ENCODE measurements at regions not wholly inside any gene's neighbourhood (a gene's known extent, or its start where the extent isn't known, plus 50 kb on each side); places are given as distances from the start of the nearest gene placed in this dataset.

DNA sequence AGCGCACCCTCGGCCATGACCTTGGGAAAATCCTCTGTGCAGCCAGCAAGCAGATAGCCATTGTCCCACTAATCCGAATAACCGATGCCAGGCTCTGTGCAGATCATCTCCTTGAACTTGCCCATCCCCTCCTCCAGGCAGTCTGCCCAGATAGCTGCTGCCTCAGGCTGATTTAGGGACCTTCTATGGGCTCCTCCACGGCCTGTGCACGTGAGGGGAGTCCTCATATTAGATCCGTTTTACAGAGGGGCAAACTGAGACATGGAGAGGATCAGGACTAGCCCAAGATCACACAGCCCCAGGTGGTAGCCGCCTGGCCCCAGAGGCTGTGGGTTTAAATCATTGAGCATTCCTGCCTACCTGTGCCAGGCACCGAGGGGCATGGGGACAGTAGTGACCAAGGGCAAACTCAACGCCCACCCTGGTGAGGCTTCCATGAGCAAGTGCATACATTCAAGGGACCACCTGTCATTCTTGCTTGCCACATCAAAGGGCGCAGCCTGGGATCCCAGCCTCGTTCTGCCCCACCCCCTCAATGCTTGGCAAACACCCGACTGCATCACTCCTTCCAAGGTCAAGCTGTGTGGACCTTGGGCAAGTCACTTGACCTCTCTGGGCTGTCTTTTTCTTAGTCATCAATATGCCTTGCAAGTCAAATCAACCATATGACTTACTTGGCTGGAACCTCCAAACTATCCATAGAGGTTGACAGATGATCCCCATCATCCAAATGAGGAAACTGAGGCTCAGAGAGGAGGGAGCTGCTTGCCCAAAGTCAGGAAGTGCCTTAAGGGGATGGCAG lies 131.6 kb downstream of the MN1 start:
- no peak for DNase-seq
- Histone ChIP-seq H3K9me3 (no peaks in the 10 kb centered on the region), H3K27ac (peak overlapping the region in 1 of 2 donors; percentile 17)

DNA sequence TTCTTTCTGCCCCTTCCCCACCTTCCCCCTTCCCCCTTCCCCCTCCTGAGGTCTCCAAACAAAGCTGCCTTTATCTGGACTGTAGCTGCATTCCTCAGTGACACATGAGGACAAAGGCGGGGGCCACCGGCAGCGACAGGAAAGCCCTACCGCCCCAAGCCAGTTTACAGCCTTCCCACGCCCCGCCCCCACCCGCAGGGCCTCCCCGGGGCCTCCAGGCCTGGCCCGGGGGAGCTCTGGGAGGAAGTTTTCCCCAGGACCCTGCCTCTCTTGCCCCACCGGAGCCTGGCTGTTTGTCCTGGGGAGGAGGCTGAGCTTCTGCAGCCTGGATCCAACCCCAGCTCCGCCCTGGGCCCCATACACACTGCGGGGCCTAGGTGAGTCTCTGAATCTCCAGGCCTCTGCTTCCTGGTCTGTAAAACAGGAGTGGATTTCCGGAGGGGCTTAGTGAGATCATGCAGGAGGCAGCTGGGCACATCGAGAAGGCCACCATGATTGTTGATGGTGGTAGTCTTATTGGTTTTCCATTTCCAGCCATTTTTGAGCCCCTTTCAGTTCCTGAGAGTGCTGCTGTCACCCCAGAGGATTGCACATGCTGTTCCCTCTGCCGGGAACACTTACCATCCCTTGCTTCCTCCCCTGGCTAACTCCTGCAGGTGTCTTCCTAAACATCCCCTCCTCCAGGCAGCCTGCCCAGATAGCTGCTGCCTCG lies 130.7 kb downstream of the MN1 start:
- Histone ChIP-seq H3K36me3 (no peaks in the 10 kb centered on the region), H3K4me1 (peaks cover 0 to 60% (median 36%) of the 10 kb centered on the region in 4 donors), H3K4me3 (no peak overlapping the region), H3K27ac (no peak overlapping the region), H3K9me3 (no peaks in the 10 kb centered on the region), H3K27me3 (no peaks in the 10 kb centered on the region)
- no peak for DNase-seq
- TF ChIP-seq, protein P1, sequence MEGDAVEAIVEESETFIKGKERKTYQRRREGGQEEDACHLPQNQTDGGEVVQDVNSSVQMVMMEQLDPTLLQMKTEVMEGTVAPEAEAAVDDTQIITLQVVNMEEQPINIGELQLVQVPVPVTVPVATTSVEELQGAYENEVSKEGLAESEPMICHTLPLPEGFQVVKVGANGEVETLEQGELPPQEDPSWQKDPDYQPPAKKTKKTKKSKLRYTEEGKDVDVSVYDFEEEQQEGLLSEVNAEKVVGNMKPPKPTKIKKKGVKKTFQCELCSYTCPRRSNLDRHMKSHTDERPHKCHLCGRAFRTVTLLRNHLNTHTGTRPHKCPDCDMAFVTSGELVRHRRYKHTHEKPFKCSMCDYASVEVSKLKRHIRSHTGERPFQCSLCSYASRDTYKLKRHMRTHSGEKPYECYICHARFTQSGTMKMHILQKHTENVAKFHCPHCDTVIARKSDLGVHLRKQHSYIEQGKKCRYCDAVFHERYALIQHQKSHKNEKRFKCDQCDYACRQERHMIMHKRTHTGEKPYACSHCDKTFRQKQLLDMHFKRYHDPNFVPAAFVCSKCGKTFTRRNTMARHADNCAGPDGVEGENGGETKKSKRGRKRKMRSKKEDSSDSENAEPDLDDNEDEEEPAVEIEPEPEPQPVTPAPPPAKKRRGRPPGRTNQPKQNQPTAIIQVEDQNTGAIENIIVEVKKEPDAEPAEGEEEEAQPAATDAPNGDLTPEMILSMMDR (IDR thresholded peaks at IDR 0.05): no peak
- intact Hi-C loops (cut with DNase I; ENCODE audit: low total_unique reads): no loop called here

More for the DNA sequence above, 131.6 kb downstream of the MN1 start:
- no peaks in the 10 kb centered on the region for H3K27me3 ChIP-seq
- H3K4me3 ChIP-seq: no peak overlapping the region
- no peaks in the 10 kb centered on the region for H3K36me3 ChIP-seq
- intact Hi-C loops (cut with DNase I; ENCODE audit: low total_unique reads): no loop called here
- peaks cover 0 to 60% (median 36%) of the 10 kb centered on the region in 4 donors for H3K4me1 ChIP-seq
- TF ChIP-seq, protein P1 (IDR thresholded peaks at IDR 0.05): no peak

DNA sequence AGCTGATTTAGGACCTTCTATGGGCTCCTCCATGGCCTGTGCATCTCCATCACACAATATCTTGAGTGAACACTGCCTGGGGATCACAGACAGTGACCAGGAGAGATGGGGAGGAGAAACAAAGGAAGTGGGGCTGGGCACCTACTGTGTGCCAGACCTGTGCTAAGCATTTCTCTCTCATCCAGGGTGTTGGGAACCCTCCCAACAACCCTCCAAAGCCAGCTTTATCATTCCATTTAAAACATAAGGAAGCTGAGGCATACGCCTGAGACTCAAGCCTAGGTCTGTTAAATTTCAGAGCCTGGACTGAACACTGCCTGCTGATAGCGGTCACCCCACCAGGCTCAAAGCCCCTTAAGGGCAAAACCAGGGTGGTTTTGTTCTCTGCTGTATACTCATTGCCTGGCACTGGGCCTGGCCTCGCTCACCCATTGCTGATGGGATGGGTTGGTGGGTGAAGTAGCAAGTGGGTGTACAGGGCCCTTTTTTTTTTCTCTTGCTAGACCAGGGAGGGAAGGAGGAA lies 130.1 kb downstream of the MN1 start:
- no peak for DNase-seq
- Histone ChIP-seq H3K36me3 (no peaks in the 10 kb centered on the region), H3K27ac (no peak overlapping the region), H3K4me1 (peaks cover 0 to 60% (median 36%) of the 10 kb centered on the region in 4 donors), H3K27me3 (no peaks in the 10 kb centered on the region), H3K4me3 (no peak overlapping the region), H3K9me3 (peaks cover 0 to 4% (median 0%) of the 10 kb centered on the region in 3 donors)
- TF ChIP-seq, protein P1 (IDR thresholded peaks at IDR 0.05): no peak
- intact Hi-C loops (cut with DNase I; ENCODE audit: low total_unique reads): no loop called here

DNA sequence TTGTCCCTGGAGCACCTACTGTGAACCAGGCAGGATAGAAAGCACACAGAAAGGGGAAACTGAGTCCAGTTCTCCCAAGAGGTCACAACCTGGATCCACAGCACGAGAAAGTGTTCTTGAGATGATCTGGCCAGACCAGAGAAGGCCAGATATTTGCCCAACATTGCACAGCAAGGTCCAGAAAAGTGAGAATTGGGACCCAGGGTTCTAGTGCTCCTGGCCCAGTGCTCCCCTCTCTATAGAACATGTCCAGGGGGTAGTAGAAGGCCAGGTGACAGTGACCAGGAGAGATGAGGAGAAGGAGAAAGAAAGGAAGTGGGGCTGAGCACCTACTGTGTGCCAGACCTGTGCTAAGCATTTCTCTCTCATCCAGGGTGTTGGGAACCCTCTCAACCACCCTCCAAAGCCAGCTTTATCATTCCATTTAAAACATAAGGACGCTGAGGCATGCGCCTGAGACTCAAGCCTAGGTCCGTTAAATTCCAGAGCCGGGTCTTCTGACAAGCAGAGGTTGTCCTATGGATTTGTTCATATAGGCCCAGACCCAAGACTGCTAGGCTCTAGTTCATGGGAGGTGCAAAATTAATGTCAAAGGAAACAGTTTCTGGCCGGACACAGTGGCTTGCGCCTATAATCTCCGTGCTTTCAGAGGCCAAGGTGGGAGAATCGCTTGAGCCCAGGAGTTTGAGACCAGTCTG lies 128.7 kb downstream of the MN1 start:
- no peak overlapping the region for H3K4me3 ChIP-seq
- peaks cover 0 to 57% (median 28%) of the 10 kb centered on the region in 4 donors for H3K4me1 ChIP-seq
- no peak overlapping the region for H3K27ac ChIP-seq
- no peaks in the 10 kb centered on the region for H3K27me3 ChIP-seq
- peaks cover 0 to 7% (median 0%) of the 10 kb centered on the region in 3 donors for H3K9me3 ChIP-seq
- DNase-seq: no peak
- no peaks in the 10 kb centered on the region for H3K36me3 ChIP-seq
- intact Hi-C loops (cut with DNase I; ENCODE audit: low total_unique reads): no loop called here
- TF ChIP-seq, protein P1 (IDR thresholded peaks at IDR 0.05): no peak

DNA sequence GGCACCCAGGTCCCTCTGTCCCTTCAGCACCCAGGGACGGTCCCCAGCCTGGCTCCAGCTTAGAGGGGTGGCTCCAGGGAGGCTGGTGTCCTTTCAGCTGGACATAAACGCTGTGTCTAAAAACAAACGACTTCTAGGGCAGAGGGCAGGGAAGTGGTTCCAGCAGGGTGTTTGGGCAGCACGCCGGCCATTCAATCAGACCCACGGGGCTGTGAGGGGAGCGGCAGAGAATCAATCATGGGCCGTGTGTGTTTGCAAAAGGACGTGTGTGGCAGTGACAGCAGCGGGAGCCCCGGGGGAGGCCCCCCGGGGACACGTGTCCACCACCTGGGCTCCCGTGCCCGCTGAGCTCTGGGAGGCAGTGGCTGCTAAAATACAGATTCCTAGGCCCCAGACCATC lies 127.7 kb downstream of the MN1 start:
- intact Hi-C loops (cut with DNase I; ENCODE audit: low total_unique reads): no loop called here
- Histone ChIP-seq H3K4me3 (no peak overlapping the region), H3K27me3 (no peaks in the 10 kb centered on the region), H3K9me3 (peaks cover 0 to 7% (median 0%) of the 10 kb centered on the region in 3 donors), H3K27ac (peak overlapping the region in 1 of 2 donors; percentile 31), H3K36me3 (no peaks in the 10 kb centered on the region), H3K4me1 (peaks cover 0 to 48% (median 27%) of the 10 kb centered on the region in 4 donors)
- TF ChIP-seq, protein P1 (IDR thresholded peaks at IDR 0.05): no peak
- DNase-seq: no peak

All from tibial artery (tissue), 4 donors.